Loucy (cell line): ENCODE measurements at regions not wholly inside any gene's neighbourhood (a gene's known extent, or its start where the extent isn't known, plus 50 kb on each side); places are given as distances from the start of the nearest gene placed in this dataset.

Experiments
- CTCF ChIP-seq: fragments of 200-600 bp; sonication (generic); conservative IDR thresholded peaks from 2 replicates; pipeline ENCODE4 v1.5.1; 2014; ENCODE audit warnings: mild to moderate bottlenecking, antibody characterized with exemption, low read length
- EZH2phosphoT487 ChIP-seq: fragments of 200-600 bp; IDR thresholded peaks from 2 replicates; pipeline ENCODE4 v1.6.1; 2018; ENCODE audit warnings: antibody characterized with exemption, mild to moderate bottlenecking, moderate library complexity, borderline replicate concordance

- no peak for TF ChIP-seq CTCF
- TF ChIP-seq EZH2phosphoT487, result no peak
Measured at GRCh38 chr6:81456416-81456815, 296.1 kb downstream of the TENT5A start.
